ENCODE measurements at regions not wholly inside any gene's neighbourhood (a gene's known extent, or its start where the extent isn't known, plus 50 kb on each side); places are given as distances from the start of the nearest gene placed in this dataset.

- TF ChIP-seq, protein P1, sequence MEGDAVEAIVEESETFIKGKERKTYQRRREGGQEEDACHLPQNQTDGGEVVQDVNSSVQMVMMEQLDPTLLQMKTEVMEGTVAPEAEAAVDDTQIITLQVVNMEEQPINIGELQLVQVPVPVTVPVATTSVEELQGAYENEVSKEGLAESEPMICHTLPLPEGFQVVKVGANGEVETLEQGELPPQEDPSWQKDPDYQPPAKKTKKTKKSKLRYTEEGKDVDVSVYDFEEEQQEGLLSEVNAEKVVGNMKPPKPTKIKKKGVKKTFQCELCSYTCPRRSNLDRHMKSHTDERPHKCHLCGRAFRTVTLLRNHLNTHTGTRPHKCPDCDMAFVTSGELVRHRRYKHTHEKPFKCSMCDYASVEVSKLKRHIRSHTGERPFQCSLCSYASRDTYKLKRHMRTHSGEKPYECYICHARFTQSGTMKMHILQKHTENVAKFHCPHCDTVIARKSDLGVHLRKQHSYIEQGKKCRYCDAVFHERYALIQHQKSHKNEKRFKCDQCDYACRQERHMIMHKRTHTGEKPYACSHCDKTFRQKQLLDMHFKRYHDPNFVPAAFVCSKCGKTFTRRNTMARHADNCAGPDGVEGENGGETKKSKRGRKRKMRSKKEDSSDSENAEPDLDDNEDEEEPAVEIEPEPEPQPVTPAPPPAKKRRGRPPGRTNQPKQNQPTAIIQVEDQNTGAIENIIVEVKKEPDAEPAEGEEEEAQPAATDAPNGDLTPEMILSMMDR (conservative IDR thresholded peaks at IDR 0.05): no peak
- H3K4me3 Mint-ChIP-seq: no peak overlapping the region
- Histone ChIP-seq H3K36me3 (ENCODE audit: control insufficient read depth, insufficient read depth, low read length) (no peaks in the 10 kb centered on the region), H3K9ac (ENCODE audit: extremely low read depth, low read length, poor library complexity, severe bottlenecking) (no peak overlapping the region), H3K4me3 (ENCODE audit: low read length) (no peak overlapping the region), H3K27ac (ENCODE audit: low read depth, low read length) (no peak overlapping the region), H3K4me1 (ENCODE audit: control insufficient read depth, insufficient read depth, low read length) (no peaks in the 10 kb centered on the region), H3K27me3 (ENCODE audit: control insufficient read depth, insufficient read depth, low read length, poor library complexity, severe bottlenecking) (no peaks in the 10 kb centered on the region), H3K9me3 (ENCODE audit: control insufficient read depth, low read length) (no peaks in the 10 kb centered on the region)
- H3K9me3 Mint-ChIP-seq: peaks cover 4% of the 10 kb centered on the region
- WGBS, 2 experiments (ENCODE audit: insufficient coverage in 1 of 2, insufficient read length in 1 of 2): 100% methylated on average over 1 of the region's 1 CpG; no CpG with 5 or more reads in 1 of the 2 experiments
- no peaks in the 10 kb centered on the region for H3K36me3 Mint-ChIP-seq (ENCODE audit: low read depth)
- H3K27ac Mint-ChIP-seq: no peak overlapping the region
- H3K4me1 Mint-ChIP-seq: no peaks in the 10 kb centered on the region
- no peaks in the 10 kb centered on the region for H3K27me3 Mint-ChIP-seq (ENCODE audit: insufficient read depth)
- DNase-seq: no peak
These were observed 192.5 kb downstream of the TECRL start for GRCh38 chr4:64216741-64217140.

GRCh38 chr4:64205376-64205775 lies 203.9 kb downstream of the TECRL start:
- WGBS, 2 experiments (ENCODE audit: insufficient coverage in 1 of 2, insufficient read length in 1 of 2): 92 to 100% methylated on average over 1 to 3 of the region's 3 CpGs
- Histone ChIP-seq H3K36me3 (ENCODE audit: control insufficient read depth, insufficient read depth, low read length) (no peaks in the 10 kb centered on the region), H3K9ac (ENCODE audit: extremely low read depth, low read length, poor library complexity, severe bottlenecking) (no peak overlapping the region), H3K4me1 (ENCODE audit: control insufficient read depth, insufficient read depth, low read length) (peaks cover 4% of the 10 kb centered on the region), H3K27ac (ENCODE audit: low read depth, low read length) (no peak overlapping the region), H3K9me3 (ENCODE audit: control insufficient read depth, low read length) (peaks cover 16% of the 10 kb centered on the region), H3K27me3 (ENCODE audit: control insufficient read depth, insufficient read depth, low read length, poor library complexity, severe bottlenecking) (no peaks in the 10 kb centered on the region), H3K4me3 (ENCODE audit: low read length) (no peak overlapping the region)
- no peaks in the 10 kb centered on the region for H3K36me3 Mint-ChIP-seq (ENCODE audit: low read depth)
- no peak for DNase-seq
- H3K9me3 Mint-ChIP-seq: peaks cover 11% of the 10 kb centered on the region
- H3K27ac Mint-ChIP-seq: no peak overlapping the region
- no peaks in the 10 kb centered on the region for H3K27me3 Mint-ChIP-seq (ENCODE audit: insufficient read depth)
- TF ChIP-seq, protein P1 (conservative IDR thresholded peaks at IDR 0.05): no peak
- H3K4me1 Mint-ChIP-seq: peaks cover 5% of the 10 kb centered on the region
- no peak overlapping the region for H3K4me3 Mint-ChIP-seq

- no peaks in the 10 kb centered on the region for H3K36me3 ChIP-seq (ENCODE audit: control insufficient read depth, insufficient read depth, low read length)
- H3K36me3 Mint-ChIP-seq (ENCODE audit: low read depth): no peaks in the 10 kb centered on the region
- H3K9me3 Mint-ChIP-seq: no peaks in the 10 kb centered on the region
- TF ChIP-seq, protein P1 (conservative IDR thresholded peaks at IDR 0.05): no peak
- WGBS, 2 experiments (ENCODE audit: insufficient coverage in 1 of 2, insufficient read length in 1 of 2): 91 to 100% methylated on average over 2 of the region's 2 CpGs
- H3K4me1 Mint-ChIP-seq: peaks cover 7% of the 10 kb centered on the region
- no peaks in the 10 kb centered on the region for H3K27me3 ChIP-seq (ENCODE audit: control insufficient read depth, insufficient read depth, low read length, poor library complexity, severe bottlenecking)
- DNase-seq: no peak
- no peaks in the 10 kb centered on the region for H3K9me3 ChIP-seq (ENCODE audit: control insufficient read depth, low read length)
- no peak overlapping the region for H3K27ac Mint-ChIP-seq
- peaks cover 4% of the 10 kb centered on the region for H3K4me1 ChIP-seq (ENCODE audit: control insufficient read depth, insufficient read depth, low read length)
- no peaks in the 10 kb centered on the region for H3K27me3 Mint-ChIP-seq (ENCODE audit: insufficient read depth)
- H3K4me3 ChIP-seq (ENCODE audit: low read length): no peak overlapping the region
- H3K9ac ChIP-seq (ENCODE audit: extremely low read depth, low read length, poor library complexity, severe bottlenecking): no peak overlapping the region
- no peak overlapping the region for H3K4me3 Mint-ChIP-seq
- no peak overlapping the region for H3K27ac ChIP-seq (ENCODE audit: low read depth, low read length)
These were observed 209.2 kb downstream of the TECRL start for GRCh38 chr4:64200001-64200555.
